Esophagus squamous epithelium (tissue), 5 donors: ENCODE measurements at regions not wholly inside any gene's neighbourhood (a gene's known extent, or its start where the extent isn't known, plus 50 kb on each side); places are given as distances from the start of the nearest gene placed in this dataset.

ENCODE experiments used
- DNase-seq: peaks from one replicate; lab custom pipeline; 2025; lab: John Stamatoyannopoulos, UW
- H3K27ac ChIP-seq, 4 donors: fragments of 200-600 bp; sonication (generic); one replicate each; pipeline ENCODE4 v1.5.1; 2016 to 2019; ENCODE audit warnings: mild to moderate bottlenecking in 1 of 4
- H3K27me3 ChIP-seq, 4 donors: fragments of 200-600 bp; sonication (generic); 1 replicate in 3 of 4; 2 replicates in 1 of 4; pipeline versions ENCODE4 v1.5.1 to v1.6.0; 2017 to 2021; ENCODE audit warnings: antibody characterized with exemption in 1 of 4
- H3K36me3 ChIP-seq, 3 donors: fragments of 200-600 bp; sonication (generic); one replicate each; pipeline ENCODE4 v1.5.1; 2016 to 2019
- H3K4me1 ChIP-seq, 3 donors: fragments of 200-600 bp; sonication (generic); one replicate each; pipeline ENCODE4 v1.5.1; 2017 to 2019
- H3K4me3 ChIP-seq, 4 donors: fragments of 200-600 bp; sonication (generic); 1 replicate in 3 of 4; 2 replicates in 1 of 4; pipeline ENCODE4 v1.5.1; 2016 to 2019; ENCODE audit warnings: mild to moderate bottlenecking in 2 of 4, moderate library complexity in 1 of 4
- H3K9me3 ChIP-seq, 3 donors: fragments of 200-600 bp; sonication (generic); one replicate each; pipeline ENCODE4 v1.5.1; 2016 to 2019
- CTCF ChIP-seq, 6 experiments: fragments of 450-650 bp in 4 of 6; fragments of 200-600 bp in 2 of 6; sonication (generic) in 2 of 6; IDR thresholded peaks; one replicate each; pipeline ENCODE4 v1.5.1; 2016 to 2019; ENCODE audit warnings: antibody characterized with exemption in 6 of 6, mild to moderate bottlenecking in 4 of 6, moderate library complexity in 4 of 6
- POLR2A ChIP-seq, 4 donors: fragments of 450-650 bp; IDR thresholded peaks; one replicate each; pipeline ENCODE4 v1.6.1; 2017; ENCODE audit warnings: antibody characterized with exemption in 4 of 4, mild to moderate bottlenecking in 4 of 4, moderate library complexity in 3 of 4
- WGBS, 2 donors: methylation state at CpG; one replicate each; pipeline ENCODE4 v1.1.5; 2018; 5-methylcytosine and 5-hydroxymethylcytosine counted together
- intact Hi-C: fragments of 100-400 bp; cut with DNase I; formaldehyde crosslinking; loops from one replicate; pipeline ENCODE4 v1.15.0; 2022
- donor health status: DM: yes; HTN: yes; CAD: no.

- Histone ChIP-seq H3K4me3 (no peak overlapping the region), H3K36me3 (no peaks in the 10 kb centered on the region), H3K9me3 (no peaks in the 10 kb centered on the region), H3K27ac (no peak overlapping the region), H3K4me1 (no peaks in the 10 kb centered on the region), H3K27me3 (no peaks in the 10 kb centered on the region)
- no peak for DNase-seq
- WGBS, 2 donors = 57 to 67% methylated on average over 3 of the region's 3 CpGs
- TF ChIP-seq CTCF (IDR thresholded peaks at IDR 0.05) (no peak), POLR2A (IDR thresholded peaks at IDR 0.05) (no peak)
- intact Hi-C loops = loop anchor here (10.0 kb wide), 1 partner anchor 283 kb away; no protein-coding TSS in a partner anchor
Observed at GRCh38 chr4:138097912-138098600, 144.1 kb downstream of the SLC7A11 start.

GRCh38 chr4:138096384-138097062, 145.6 kb downstream of the SLC7A11 start:
- no peaks in the 10 kb centered on the region for H3K27me3 ChIP-seq
- H3K4me3 ChIP-seq = no peak overlapping the region
- 63 to 80% methylated on average over 4 of the region's 4 CpGs for WGBS, 2 donors
- no peaks in the 10 kb centered on the region for H3K9me3 ChIP-seq
- no peak for TF ChIP-seq CTCF (IDR thresholded peaks at IDR 0.05)
- TF ChIP-seq POLR2A (IDR thresholded peaks at IDR 0.05) = no peak
- peaks cover 0 to under 1% (median 0%) of the 10 kb centered on the region in 3 donors for H3K4me1 ChIP-seq
- H3K27ac ChIP-seq = no peak overlapping the region
- no peaks in the 10 kb centered on the region for H3K36me3 ChIP-seq
- DNase-seq = no peak
- intact Hi-C loops = loop anchor here (10.0 kb wide), 1 partner anchor 282 kb away; no protein-coding TSS in a partner anchor

GRCh38 chr4:138095378-138095777, 146.8 kb downstream of the SLC7A11 start:
- Histone ChIP-seq H3K4me3 (no peak overlapping the region), H3K9me3 (no peaks in the 10 kb centered on the region), H3K27ac (no peak overlapping the region), H3K27me3 (no peaks in the 10 kb centered on the region), H3K4me1 (peaks cover 0 to 12% (median 5%) of the 10 kb centered on the region in 3 donors), H3K36me3 (no peaks in the 10 kb centered on the region)
- TF ChIP-seq POLR2A (IDR thresholded peaks at IDR 0.05) (no peak), CTCF (IDR thresholded peaks at IDR 0.05) (no peak)
- DNase-seq = no peak
- WGBS, 2 donors = 83 to 86% methylated on average over 5 of the region's 5 CpGs
- intact Hi-C loops = loop anchor here (10.0 kb wide), 1 partner anchor 281 kb away; no protein-coding TSS in a partner anchor

- intact Hi-C loops = loop anchor here (10.0 kb wide), 1 partner anchor 277 kb away; no protein-coding TSS in a partner anchor
- H3K9me3 ChIP-seq = no peaks in the 10 kb centered on the region
- H3K4me1 ChIP-seq = peaks cover 0 to 22% (median 11%) of the 10 kb centered on the region in 3 donors
- TF ChIP-seq CTCF (IDR thresholded peaks at IDR 0.05) = no peak
- no peak overlapping the region for H3K27ac ChIP-seq
- WGBS, 2 donors = 89 to 97% methylated on average over 6 of the region's 6 CpGs
- no peaks in the 10 kb centered on the region for H3K27me3 ChIP-seq
- H3K4me3 ChIP-seq = no peak overlapping the region
- H3K36me3 ChIP-seq = no peaks in the 10 kb centered on the region
- DNase-seq = no peak
Observed at GRCh38 chr4:138092060-138092459, 150.1 kb downstream of the SLC7A11 start.
